NT2/D1 (cell line): ENCODE measurements at regions not wholly inside any gene's neighbourhood (a gene's known extent, or its start where the extent isn't known, plus 50 kb on each side); places are given as distances from the start of the nearest gene placed in this dataset.

Experiments used
- SUZ12 ChIP-seq: IDR thresholded peaks from 2 replicates; pipeline ENCODE4 v1.6.1; 2011; ENCODE audit not compliant: insufficient read length, insufficient read depth; ENCODE audit errors: extremely low read depth
- YY1 ChIP-seq: IDR thresholded peaks from 2 replicates; pipeline ENCODE4 v1.6.1; 2011; ENCODE audit not compliant: insufficient read length, insufficient read depth
- ZNF274 ChIP-seq: IDR thresholded peaks from 2 replicates; pipeline ENCODE4 v1.6.1; 2011; ENCODE audit warnings: mild to moderate bottlenecking, low read depth, low read length

DNA sequence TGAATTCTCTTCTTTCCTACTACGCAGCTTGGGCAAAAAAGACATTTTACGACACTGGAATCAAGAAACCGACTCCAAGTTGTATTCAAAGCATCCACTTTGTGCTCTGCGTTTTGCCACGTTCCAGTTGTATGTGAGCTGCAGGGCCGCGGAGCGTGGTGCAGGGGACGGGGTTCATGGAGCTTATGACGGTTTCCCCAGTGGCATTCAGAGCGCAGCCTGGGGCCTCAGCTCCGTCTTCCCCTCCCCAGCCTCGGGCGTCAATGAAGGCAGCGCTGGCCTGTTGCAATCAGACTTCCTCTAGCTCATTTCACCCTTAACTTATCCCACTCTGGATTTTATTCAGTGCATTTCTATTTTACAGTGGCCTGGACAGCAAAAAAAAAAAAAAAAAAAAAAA, 403.4 kb upstream of the KLF6 start:
- TF ChIP-seq ZNF274: no peak
- TF ChIP-seq YY1: no peak
- no peak for TF ChIP-seq SUZ12
